Smooth muscle cell (in vitro differentiated cells): ENCODE measurements at regions not wholly inside any gene's neighbourhood (a gene's known extent, or its start where the extent isn't known, plus 50 kb on each side); places are given as distances from the start of the nearest gene placed in this dataset.
A peak's percentile ranks its signal among the peaks of the same experiment; 100 is the strongest.

Experiments
- DNase-seq: peaks from one replicate; lab custom pipeline; 2025; ENCODE audit not compliant: unreplicated experiment; lab: John Stamatoyannopoulos, UW
- H2AFZ ChIP-seq: fragments of 200-600 bp; sonication (generic); 2 replicates; pipeline ENCODE4 v1.6.0; 2016; ENCODE audit warnings: antibody characterized with exemption, low read depth, mild to moderate bottlenecking
- H3F3A ChIP-seq: fragments of 200-600 bp; sonication (generic); 2 replicates; pipeline ENCODE4 v1.6.0; 2017; ENCODE audit warnings: antibody characterized with exemption, low read depth
- H3K27ac ChIP-seq: fragments of 200-600 bp; sonication (generic); 2 replicates; pipeline ENCODE4 v1.5.1; 2016; ENCODE audit warnings: low read depth, mild to moderate bottlenecking
- H3K27me3 ChIP-seq: fragments of 200-600 bp; sonication (generic); 2 replicates; pipeline ENCODE4 v1.6.1; 2016; ENCODE audit warnings: low read depth, mild to moderate bottlenecking
- H3K36me3 ChIP-seq: fragments of 200-600 bp; sonication (generic); 2 replicates; pipeline ENCODE4 v1.5.1; 2016; ENCODE audit warnings: low read depth
- H3K4me1 ChIP-seq: fragments of 200-600 bp; sonication (generic); 2 replicates; pipeline ENCODE4 v1.5.1; 2016; ENCODE audit warnings: low read depth
- H3K4me2 ChIP-seq: fragments of 200-600 bp; sonication (generic); 2 replicates; pipeline ENCODE4 v1.6.0; 2016; ENCODE audit warnings: mild to moderate bottlenecking
- H3K4me3 ChIP-seq: fragments of 200-600 bp; sonication (generic); 2 replicates; pipeline ENCODE4 v1.5.1; 2016; ENCODE audit warnings: mild to moderate bottlenecking
- H3K79me2 ChIP-seq: fragments of 200-600 bp; sonication (generic); 2 replicates; pipeline ENCODE4 v1.6.0; 2016; ENCODE audit warnings: low read depth, mild to moderate bottlenecking
- H3K9ac ChIP-seq: fragments of 200-600 bp; sonication (generic); 2 replicates; pipeline ENCODE4 v1.6.0; 2016; ENCODE audit warnings: low read depth
- H3K9me3 ChIP-seq: fragments of 200-600 bp; sonication (generic); replicated peaks from 2 replicates; pipeline ENCODE4 v1.5.1; 2016; ENCODE audit warnings: low read depth
- H4K20me1 ChIP-seq: fragments of 200-600 bp; sonication (generic); 2 replicates; pipeline ENCODE4 v1.6.0; 2016; ENCODE audit warnings: low read depth
- CTCF ChIP-seq: fragments of 200-600 bp; sonication (generic); IDR thresholded peaks from 2 replicates; pipeline ENCODE4 v1.5.1; 2017; ENCODE audit warnings: borderline replicate concordance, mild to moderate bottlenecking, antibody characterized with exemption; ENCODE audit not compliant: insufficient read depth, poor library complexity, severe bottlenecking
- WGBS: methylation state at CpG from one replicate; pipeline ENCODE4 v1.1.7; 2016; ENCODE audit warnings: low lambda C conversion rate; 5-methylcytosine and 5-hydroxymethylcytosine counted together

GRCh38 chr5:131019111-131019510 lies 145.9 kb downstream of the HINT1 start:
- Histone ChIP-seq H3K9ac (no peak overlapping the region), H3K4me1 (no peaks in the 10 kb centered on the region), H3F3A (no peaks in the 10 kb centered on the region), H4K20me1 (no peaks in the 10 kb centered on the region), H2AFZ (no peak overlapping the region), H3K79me2 (no peaks in the 10 kb centered on the region), H3K9me3 (no peaks in the 10 kb centered on the region), H3K4me2 (no peak overlapping the region), H3K27me3 (no peaks in the 10 kb centered on the region), H3K4me3 (no peak overlapping the region), H3K36me3 (no peaks in the 10 kb centered on the region), H3K27ac (no peak overlapping the region)
- 100% methylated on average over 1 of the region's 1 CpG for WGBS
- no peak for TF ChIP-seq CTCF
- DNase-seq: no peak

GRCh38 chr5:131008329-131008728 lies 156.7 kb downstream of the HINT1 start:
- Histone ChIP-seq H3K9ac (no peak overlapping the region), H3K36me3 (no peaks in the 10 kb centered on the region), H3K27me3 (no peaks in the 10 kb centered on the region), H3F3A (no peaks in the 10 kb centered on the region), H3K27ac (no peak overlapping the region), H2AFZ (no peak overlapping the region), H3K4me1 (no peaks in the 10 kb centered on the region), H3K79me2 (no peaks in the 10 kb centered on the region), H4K20me1 (no peaks in the 10 kb centered on the region), H3K4me3 (no peak overlapping the region), H3K4me2 (no peak overlapping the region), H3K9me3 (no peaks in the 10 kb centered on the region)
- DNase-seq: no peak
- 95% methylated on average over 24 of the region's 24 CpGs for WGBS
- no peak for TF ChIP-seq CTCF

GRCh38 chr5:131005963-131006684 lies 158.9 kb downstream of the HINT1 start:
- Histone ChIP-seq H3K27me3 (no peaks in the 10 kb centered on the region), H3K4me1 (no peaks in the 10 kb centered on the region), H3K4me3 (no peak overlapping the region), H3K36me3 (no peaks in the 10 kb centered on the region), H2AFZ (no peak overlapping the region), H3K9me3 (no peaks in the 10 kb centered on the region), H3K9ac (no peak overlapping the region), H3K4me2 (no peak overlapping the region), H3K79me2 (no peaks in the 10 kb centered on the region), H3F3A (no peaks in the 10 kb centered on the region), H3K27ac (no peak overlapping the region), H4K20me1 (no peaks in the 10 kb centered on the region)
- no peak for DNase-seq
- TF ChIP-seq CTCF: peak; percentile 32
- 57% methylated on average over 3 of the region's 3 CpGs for WGBS

GRCh38 chr5:131001507-131001906 lies 163.5 kb downstream of the HINT1 start:
- no peak overlapping the region for H2AFZ ChIP-seq
- no peaks in the 10 kb centered on the region for H3K79me2 ChIP-seq
- H4K20me1 ChIP-seq: no peaks in the 10 kb centered on the region
- no peak for DNase-seq
- H3K27ac ChIP-seq: no peak overlapping the region
- no peaks in the 10 kb centered on the region for H3K9me3 ChIP-seq
- no peaks in the 10 kb centered on the region for H3K27me3 ChIP-seq
- H3K36me3 ChIP-seq: no peaks in the 10 kb centered on the region
- H3K4me2 ChIP-seq: no peak overlapping the region
- H3K9ac ChIP-seq: no peak overlapping the region
- WGBS: 97% methylated on average over 1 of the region's 1 CpG
- no peaks in the 10 kb centered on the region for H3F3A ChIP-seq
- H3K4me3 ChIP-seq: no peak overlapping the region
- H3K4me1 ChIP-seq: no peaks in the 10 kb centered on the region
- no peak for TF ChIP-seq CTCF
